ENCODE measurements at regions not wholly inside any gene's neighbourhood (a gene's known extent, or its start where the extent isn't known, plus 50 kb on each side); places are given as distances from the start of the nearest gene placed in this dataset.

DNA sequence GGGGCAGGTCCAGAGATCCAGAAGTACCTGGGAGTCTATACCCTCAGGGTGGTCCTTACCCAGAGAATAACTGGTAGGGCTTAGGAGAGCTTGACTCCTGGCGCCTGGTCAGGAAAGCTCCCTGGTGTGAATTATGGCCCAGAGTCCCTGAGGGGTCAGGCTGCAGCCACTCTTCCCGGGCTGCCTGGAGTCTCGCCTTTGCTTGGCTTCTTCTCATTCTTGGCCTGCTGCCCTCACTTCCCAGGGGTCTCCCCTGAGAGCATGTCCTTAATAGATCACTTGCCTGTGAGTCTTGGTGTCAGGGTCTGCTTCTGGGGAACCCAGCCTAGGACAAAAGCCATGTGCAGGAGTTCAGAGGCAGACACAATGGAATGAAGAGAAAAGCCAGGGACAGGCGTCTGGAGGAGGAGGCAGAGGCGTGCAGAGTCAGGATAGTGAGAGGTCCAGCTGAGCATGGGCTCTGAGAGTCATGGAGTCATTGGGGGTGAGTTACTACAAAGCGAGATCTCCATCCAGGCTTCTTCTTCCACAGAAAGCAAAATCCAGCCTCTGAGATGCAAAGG, 212.3 kb downstream of the TFAP2C start:
- no peak for DNase-seq

DNA sequence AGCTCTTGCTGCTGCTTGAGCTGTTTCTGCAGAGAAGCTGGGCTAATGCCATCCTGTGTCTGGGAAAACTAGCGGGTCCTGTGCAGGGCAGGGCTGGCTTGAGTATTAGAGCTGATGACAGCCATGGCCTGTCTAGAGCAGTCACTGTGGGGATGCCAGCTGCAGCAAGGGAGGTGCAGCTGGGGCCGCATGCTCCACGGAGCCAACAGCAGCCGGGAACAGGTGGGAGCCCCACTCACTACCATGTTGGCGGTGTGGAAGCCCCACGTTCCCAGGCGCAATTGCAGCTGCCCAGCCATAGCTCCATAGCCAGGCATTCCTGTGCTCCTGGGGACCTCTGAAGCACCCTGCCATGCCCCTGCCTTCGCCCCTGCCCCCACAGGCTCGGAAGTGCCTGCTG, 212.9 kb downstream of the TFAP2C start:
- DNase-seq, result no peak

DNA sequence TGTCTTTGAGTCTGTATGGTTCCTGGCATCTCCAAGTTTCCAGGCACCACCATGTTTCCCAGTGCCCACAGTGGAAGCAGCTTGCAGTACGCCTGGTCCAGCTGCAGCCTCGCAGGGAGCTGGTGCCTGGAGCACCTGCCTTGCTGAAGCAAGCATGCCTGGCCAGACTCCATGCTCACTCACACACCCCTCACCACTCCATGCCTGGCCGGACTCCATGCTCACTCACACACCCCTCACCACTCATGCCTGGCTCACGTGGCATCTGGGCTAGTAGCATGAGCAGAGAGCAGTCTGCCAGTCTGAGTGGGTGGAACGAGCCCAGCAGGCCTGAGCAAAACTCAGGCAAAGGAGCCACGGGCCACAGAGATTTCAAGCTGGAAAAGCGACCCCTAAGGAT, 214.3 kb downstream of the TFAP2C start:
- DNase-seq, result no peak

DNA sequence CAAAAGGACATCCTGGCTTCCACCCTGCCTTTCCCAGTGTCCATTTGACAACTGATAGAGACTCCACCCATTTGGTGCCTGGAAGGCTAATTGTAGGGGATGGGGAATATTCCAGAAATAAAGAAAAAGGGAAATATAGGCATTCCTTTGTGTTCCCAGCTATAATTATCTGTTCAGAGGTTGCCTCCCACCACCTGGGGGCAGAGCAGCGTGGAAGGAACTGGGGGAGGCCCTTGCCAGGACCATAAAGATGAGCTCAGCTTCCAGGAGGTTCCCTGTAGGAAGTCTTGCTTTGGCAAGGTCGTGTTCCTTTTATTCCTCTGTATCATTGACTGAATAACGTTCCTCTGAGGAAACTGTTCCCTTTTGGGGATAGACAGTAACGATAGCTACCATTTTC, 214.7 kb downstream of the TFAP2C start:
- DNase-seq, result no peak

DNA sequence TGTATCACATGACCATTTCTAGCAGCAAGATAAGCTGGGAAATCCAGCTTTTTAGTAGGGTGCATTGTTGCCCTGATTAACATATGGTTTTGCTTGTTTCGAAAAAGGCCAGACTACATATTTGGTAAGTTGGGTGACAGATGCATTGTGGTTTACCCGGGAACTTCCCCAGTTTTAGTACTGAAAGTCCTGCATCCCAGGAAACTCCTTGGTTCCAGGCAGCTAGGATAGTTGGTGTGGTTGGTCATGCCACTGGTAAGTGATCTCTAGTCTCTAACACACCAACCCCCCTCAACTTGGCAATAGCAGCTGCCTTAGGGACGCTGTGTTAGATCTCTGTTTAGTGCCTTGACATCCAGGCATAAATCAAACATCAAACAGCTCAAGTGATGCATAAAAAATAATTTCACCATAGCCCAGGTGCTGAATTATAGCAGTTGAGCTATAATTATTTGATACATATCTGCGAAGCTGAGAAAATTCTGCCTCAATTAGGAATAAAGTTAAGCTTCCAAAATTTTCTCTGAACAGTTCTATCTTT, 216.5 kb downstream of the TFAP2C start:
- no peak for DNase-seq

DNA sequence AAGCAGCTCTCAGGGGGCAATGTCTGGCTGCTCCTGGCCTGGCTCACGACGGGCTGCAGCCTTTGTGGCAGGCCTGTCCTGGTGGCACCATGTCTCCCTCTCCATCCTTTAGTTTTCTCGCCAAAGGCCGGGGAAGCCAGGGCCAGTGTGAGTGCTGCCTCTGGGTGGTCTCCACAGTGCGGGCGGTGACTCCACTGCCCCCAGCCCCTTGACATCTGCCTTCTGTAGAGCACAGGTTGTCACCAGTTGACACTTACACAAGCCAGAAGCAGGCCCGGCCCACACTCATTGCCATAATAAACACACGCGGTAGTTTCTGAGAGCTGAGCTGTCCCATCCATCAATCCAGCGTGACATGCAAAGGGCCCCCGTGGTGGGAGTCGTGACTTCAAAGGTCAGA, 219.5 kb downstream of the TFAP2C start:
- DNase-seq, result no peak

DNA sequence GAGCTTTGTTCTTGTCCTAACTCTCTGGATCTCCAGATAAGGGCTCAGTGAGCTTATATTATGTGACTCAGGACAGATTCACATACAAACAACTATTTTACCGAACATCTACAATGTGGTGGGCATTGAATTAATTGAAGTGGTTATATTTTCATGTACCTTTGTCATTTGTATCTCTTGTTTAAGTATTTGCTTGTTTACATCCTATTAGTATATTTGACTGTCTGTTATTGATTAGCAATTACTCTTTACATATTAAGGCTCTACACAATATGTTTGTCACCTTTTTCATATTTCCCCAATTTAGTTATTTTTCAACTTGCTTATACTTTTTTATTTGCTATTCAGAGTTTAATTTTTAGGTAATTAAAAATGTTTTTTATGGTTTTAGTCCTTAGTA, 222.4 kb downstream of the TFAP2C start:
- no peak for DNase-seq

DNA sequence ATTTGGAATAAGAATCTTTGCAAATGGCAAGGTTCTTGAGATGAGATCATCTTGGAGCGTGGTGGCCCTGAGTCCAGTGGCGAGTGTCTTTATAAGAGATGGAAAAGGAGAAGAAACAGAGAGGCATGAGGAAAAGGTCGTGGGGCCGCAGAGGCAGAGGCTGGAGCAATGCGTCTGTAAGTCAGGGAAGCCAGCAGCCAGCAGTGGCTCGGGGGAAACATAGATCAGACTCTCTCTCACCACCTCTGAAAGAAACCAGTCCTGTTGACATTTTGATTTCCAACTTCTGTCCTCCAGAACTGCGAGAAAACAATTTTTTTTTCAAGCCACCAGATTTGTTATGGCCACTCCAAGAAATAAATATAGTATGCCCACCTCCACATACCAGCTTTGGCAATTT, 226.6 kb downstream of the TFAP2C start:
- no peak for DNase-seq

DNA sequence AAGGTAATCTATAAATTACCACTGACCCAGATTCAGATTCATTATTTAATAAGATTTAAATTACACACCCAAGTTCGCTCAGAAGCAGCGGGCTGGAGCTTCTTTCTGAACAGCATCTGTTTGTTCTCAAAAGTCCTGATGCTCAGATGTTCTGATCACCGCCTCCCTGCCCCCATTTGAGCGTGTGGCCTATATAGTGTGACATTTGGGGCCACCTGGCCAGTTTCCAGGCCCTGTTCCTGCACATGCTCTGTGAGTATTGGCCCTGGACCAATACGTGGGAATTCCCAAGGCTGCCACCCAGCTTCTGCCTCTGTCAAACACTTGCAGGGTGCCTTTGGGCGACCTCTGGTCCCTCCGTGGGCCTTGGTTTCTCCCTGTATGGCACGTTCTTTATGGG, 228.8 kb downstream of the TFAP2C start:
- no peak for DNase-seq

DNA sequence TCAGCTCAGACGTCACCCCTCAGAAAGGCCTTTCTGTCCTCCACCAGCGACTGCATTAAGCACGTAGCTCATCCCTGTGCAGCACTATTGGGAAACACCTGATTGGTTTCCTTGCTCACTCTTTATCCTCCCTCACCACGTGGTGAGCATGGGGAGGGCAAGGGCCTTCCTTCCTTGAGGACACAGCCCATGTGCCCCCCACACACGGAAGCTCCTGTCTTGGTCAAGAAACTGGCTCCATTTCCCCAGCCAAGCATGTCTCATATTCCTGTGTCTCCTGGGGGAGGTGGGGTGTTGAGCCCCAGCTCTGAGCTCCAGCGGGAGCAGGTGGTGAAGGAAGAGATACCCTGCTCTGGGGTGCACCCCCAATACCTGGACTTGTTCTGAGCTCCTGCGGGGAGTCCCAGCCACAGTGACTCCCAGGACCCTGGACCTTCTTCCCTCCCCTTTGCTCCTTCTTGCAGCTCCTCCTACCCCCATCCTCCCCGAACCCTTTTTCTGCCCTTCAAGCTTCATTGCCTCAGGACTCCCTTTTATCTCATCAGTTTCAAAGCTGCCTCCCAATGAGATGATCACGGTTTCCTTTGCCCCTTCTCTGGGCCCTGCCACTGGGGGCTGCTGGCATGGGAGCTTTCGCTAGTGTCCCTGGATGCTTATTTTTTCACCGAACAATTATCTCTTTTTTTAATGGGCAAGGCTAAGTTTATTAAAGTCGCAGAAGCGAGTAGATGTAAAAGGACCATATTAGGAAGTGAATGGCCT, 230.1 kb downstream of the TFAP2C start:
- no peak for DNase-seq

DNA sequence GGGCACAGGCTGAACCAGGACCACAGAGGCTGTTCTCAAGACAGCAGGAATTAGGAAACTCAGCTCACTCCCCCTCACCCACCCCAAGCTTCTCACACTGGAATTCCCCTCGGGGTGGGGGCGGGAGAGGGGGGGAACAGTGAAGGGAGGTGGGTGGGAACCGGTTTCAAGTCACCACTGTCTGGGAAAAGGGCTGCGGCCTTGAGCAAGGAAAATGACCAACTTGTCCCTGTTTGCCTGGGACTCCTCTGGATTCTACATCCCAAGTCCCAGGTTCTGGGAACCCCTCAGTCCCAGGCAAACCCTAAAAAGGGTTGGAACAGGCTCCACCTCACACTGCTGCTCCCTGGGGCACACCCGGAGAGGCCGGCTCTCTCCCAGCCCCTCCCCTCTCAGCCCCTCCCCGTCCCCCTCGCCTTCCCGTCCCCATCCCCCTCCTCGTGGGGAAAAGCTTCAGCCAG, 230.7 kb downstream of the TFAP2C start:
- DNase-seq, result no peak

DNA sequence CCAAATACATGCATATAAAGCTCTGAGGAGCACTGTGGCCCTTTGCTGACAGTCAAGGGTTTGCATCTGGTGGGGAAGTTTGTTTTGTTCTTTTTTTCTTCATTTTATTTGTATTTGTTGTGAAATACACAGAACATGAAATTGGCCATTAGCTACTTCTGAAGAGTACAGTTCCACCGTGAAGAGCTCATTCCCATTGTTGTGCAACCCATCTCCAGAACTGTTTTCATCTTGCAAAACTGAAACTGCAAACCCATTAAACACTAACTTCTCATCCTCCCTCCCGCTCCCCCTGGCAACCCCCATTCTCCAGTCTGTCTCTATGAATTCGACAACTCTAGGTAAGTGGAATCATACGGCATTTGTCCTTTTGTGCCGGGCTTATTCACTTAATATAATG, 231.3 kb downstream of the TFAP2C start:
- DNase-seq, result no peak

DNA sequence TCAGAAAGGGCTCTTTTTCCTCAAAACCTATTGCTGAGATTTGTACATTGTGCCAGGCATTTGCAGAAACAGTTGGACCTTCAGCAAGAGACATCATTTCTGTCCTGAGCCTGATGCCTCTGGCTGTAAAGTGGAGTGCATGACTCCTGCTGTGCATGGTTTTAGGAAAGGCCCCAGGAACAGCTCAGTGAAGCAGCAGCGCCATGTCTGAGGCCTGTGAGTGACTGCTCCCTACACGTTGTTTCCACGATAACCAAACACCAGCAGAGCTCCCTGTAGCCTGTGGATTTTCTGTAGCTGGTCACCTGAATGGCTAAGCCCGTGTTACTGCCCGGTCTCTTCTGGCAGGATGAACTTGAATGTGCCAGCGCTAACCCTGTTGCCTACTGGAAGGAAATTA, 232.5 kb downstream of the TFAP2C start:
- DNase-seq, result no peak

DNA sequence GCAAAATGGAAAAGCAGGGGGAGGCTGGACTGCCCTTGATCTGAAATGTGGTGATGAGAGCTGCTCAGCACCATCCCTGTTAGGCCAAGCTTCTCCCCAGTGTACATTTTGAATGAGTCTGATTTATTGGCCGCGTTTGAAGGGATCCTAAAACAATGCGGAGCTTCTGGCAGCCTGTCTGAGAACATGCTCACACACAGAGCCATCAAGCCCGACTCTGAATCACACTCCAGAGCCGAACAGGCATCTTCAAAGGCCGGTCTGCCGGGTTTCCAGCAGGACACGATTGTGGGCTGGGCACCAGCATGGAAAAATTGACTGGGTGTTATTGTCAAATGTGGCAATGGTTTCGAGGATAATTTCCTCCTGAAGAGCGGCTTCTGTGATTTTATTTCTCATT, 235.9 kb downstream of the TFAP2C start:
- no peak for DNase-seq

DNA sequence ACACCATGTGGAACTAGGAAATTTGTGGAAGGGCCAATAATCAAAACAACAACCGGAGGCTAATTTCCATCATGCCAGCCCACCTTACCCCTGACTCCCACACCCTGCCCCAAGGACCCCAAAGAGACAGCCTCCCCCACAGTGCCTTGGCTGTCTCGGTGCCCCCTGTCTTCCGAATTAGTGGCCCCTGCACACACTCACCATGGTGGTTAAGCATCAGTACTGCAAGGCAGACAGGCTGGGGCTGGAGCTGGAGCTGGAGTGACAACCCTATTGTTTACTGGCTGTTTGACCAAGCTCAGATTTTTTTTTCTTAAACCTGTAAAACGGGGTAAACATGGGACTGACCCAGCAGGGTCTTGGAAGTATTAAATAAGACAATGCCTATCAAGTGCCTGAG, 238.0 kb downstream of the TFAP2C start:
- no peak for DNase-seq

DNA sequence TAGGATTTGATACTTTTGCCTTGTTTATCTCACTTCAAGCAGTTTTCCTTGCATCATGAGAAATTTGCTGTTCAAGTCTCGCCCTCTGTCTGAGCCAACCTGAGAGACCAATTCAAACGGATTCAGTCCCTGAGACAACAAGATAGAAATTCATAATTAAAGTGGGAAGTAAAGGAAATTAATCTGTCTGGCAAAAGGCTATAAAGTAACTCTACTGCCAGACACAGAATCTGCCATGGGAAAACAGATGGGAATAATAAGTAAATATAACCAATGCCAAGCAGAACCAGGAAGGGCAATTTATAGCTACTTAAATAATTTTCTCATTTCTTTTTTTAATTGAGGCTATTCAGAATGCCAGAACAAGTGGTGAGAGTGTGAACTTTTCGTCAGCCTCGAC, 239.6 kb downstream of the TFAP2C start:
- DNase-seq, result no peak

DNA sequence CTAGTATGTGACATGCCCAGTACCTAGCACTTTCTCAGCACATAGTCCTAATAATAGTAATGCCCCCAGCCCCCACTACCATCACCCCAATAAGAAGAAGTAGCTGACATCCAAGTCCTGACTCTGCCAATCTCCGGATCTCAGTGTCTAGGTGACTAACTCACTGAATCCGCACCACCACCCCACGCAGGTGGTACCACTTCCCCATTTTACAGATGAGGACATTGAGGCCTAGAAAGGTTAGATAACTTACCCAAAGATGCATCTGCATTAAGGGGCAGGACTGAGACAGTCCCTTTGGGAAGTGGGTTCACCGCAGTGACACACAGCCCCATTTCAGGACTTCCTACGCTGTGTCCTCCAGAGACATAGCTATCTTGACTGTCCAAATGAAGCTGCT, 241.2 kb downstream of the TFAP2C start:
- DNase-seq, result no peak

DNA sequence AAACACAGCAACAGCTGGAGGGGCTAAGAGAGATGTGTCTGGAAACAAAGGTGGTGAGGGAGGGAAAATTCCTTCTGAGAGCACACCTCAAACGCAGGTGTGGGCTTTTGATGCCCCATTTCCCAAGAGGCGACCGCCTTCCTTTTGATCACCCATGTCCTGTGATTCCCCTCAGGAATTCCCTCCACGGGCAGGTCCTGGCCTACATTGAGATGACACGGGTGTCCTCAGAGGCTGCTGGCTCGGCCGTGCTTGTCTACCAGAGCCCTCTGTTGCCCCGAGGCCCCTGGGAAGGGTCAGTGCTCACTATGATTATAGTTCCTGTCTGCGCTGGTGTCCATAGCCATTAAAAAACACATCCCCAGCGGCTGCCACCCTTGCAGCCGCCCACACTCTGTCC, 242.6 kb downstream of the TFAP2C start:
- no peak for DNase-seq

DNA sequence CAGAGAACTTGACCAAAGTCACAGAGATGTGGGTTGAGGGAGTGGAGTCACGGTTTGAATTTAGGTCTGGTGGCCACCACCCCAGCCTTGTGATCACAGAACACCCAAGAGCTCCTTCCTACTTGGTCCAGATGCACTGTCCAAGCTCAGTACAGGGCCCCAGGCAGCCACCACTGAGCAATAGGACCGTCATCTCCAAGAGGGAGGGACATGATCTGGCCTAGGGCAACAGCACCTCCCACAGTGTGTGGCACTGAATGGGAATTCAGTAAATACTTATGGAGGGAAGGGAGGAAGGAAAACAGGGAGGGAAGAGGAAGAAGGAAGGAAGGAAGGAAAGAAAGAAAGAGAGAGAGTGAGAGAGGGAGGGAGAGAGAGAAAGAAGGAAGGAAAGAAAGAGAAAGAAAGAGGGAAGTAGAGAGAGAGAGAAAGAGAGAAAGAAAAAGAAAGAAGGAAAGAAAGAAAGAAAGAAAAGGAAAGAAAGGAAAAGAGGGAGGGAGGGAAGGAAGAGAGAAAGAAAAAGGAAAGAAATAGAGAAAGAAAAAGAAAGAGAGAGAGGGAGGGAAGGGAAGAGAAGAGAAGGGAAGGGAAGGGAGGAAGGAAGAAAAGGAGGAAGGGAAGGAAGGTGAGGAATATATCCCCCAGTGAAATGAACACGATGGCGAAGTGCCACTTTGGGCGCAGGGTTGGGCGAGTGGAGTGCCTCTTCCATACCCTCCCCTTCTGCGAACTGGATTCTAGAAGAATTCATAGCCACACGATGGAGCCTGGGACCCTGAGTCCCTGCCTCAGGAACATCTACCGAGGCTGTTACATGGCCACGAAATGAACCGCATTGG, 243.7 kb downstream of the TFAP2C start:
- DNase-seq, result no peak

DNA sequence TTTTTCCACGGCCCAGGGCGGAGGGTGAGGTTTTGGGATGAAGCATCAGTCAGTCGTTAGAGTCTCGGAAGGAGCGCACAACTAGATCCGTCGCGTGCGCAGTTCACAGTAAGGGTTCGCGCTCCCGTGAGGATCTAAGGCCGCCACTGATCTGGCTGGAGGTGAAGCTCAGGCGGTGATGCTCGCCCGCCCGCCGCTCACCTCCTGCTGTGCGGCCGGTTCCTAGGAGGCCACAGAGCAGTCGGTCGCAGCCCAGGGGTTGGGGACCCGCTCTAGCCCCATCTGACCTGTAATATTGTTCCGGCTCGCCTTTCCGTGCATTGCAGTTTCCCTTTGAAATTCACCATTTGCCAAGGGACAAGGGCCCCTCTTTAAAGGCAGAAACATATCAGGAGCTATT, 244.7 kb downstream of the TFAP2C start:
- no peak for DNase-seq

DNA sequence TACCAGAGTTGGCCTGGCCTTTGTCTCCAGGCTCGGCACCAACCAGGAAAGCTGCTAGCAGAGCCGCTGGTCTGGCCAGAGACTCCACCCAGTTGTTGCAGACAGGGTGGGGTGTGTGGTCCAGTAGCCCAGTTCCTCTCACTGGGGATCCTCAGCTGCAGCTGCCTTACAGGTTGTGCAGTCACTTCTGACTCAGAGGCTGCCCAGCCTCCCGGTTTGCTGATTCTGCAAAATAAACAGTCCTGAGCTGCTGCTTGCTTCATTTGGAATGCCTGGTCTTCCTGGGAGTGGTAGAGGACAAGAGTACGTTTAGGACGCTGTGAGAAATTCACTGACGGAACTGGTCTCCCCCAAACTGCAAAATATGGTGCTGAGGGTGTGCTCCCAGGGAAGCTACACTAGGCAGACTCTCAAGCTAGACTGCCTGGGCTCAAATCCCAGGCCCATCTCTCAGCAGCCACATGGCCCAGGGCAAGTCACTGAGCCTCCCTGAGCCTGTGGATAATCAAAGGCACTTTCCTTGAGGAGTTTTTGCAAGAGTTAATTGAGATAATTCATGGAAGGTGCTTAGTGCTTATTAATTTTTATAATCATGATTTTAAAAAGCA, 246.1 kb downstream of the TFAP2C start:
- DNase-seq, result no peak

DNA sequence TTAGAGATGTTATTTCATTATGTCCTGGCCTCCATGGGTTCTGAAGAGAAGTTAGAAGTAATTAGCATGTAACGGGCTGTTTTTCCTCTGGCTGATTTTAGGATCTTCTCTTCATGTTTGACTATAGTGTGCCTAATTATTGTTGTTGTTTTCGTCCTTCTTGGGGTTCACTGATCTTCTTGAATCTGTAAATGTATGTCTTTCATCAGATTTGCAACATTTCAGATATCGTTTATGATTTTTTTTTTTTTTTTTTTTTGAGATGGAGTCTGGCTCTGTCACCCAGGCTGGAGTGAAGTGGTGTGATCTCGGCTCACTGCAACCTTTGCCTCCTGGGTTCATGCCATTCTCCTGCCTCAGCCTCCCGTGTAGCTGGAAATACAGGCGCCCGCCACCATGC, 246.7 kb downstream of the TFAP2C start:
- no peak for DNase-seq

DNA sequence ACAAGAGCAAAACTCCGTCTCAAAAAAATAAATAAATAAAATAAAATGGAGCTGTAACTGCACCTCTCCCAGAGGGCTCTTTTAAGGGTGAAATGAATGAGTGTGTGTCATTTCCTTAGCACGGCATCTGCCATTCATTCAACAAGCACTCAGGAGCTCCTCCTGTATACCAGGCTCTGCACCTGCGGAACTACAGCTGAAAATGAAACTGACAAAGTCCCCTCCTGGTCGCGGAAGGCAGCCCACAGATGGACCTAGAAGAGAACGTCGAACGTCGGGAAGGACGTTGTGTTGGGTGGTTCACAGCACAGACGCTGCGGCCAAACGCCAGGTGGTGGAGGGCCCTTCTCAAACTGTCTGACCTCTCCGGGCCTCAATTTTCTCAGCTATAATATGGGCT, 256.4 kb downstream of the TFAP2C start:
- no peak for DNase-seq

All from CD4-positive, alpha-beta T cell treated with Interleukin-17A for 1 hour (primary cell).